ENCODE measurements at regions not wholly inside any gene's neighbourhood (a gene's known extent, or its start where the extent isn't known, plus 50 kb on each side); places are given as distances from the start of the nearest gene placed in this dataset.

GRCh38 chr6:120873125-120873865, 461.0 kb downstream of the TBC1D32 start:
- no peak overlapping the region for H3K9ac ChIP-seq (ENCODE audit: low read depth in 2 of 2, low read length in 2 of 2)
- no peaks in the 10 kb centered on the region for H3K27me3 ChIP-seq
- no peaks in the 10 kb centered on the region for H3K36me3 ChIP-seq
- no peak for DNase-seq
- H3K27ac ChIP-seq, result no peak overlapping the region
- no peaks in the 10 kb centered on the region for H3K4me1 ChIP-seq
- H3K9me3 ChIP-seq, result no peaks in the 10 kb centered on the region
- no peak overlapping the region for H3K4me3 ChIP-seq
- intact Hi-C loops (cut with DNase I), result no loop called here
- TF ChIP-seq CTCF (IDR thresholded peaks at IDR 0.05), result no peak

GRCh38 chr6:120872262-120872578, 462.1 kb downstream of the TBC1D32 start:
- Histone ChIP-seq H3K4me1 (no peaks in the 10 kb centered on the region), H3K27me3 (no peaks in the 10 kb centered on the region), H3K27ac (no peak overlapping the region), H3K9ac (ENCODE audit: low read depth in 2 of 2, low read length in 2 of 2) (no peak overlapping the region), H3K9me3 (no peaks in the 10 kb centered on the region), H3K4me3 (no peak overlapping the region), H3K36me3 (no peaks in the 10 kb centered on the region)
- TF ChIP-seq CTCF (IDR thresholded peaks at IDR 0.05), result no peak
- intact Hi-C loops (cut with DNase I), result no loop called here
- DNase-seq, result no peak

GRCh38 chr6:120871416-120872261, 462.6 kb downstream of the TBC1D32 start:
- H3K27me3 ChIP-seq, result no peaks in the 10 kb centered on the region
- H3K27ac ChIP-seq, result no peak overlapping the region
- H3K36me3 ChIP-seq, result no peaks in the 10 kb centered on the region
- H3K4me3 ChIP-seq, result no peak overlapping the region
- H3K9me3 ChIP-seq, result no peaks in the 10 kb centered on the region
- TF ChIP-seq CTCF (IDR thresholded peaks at IDR 0.05), result no peak
- intact Hi-C loops (cut with DNase I), result no loop called here
- DNase-seq, result no peak
- no peaks in the 10 kb centered on the region for H3K4me1 ChIP-seq
- no peak overlapping the region for H3K9ac ChIP-seq (ENCODE audit: low read depth in 2 of 2, low read length in 2 of 2)

- no peak for DNase-seq
- no peak for TF ChIP-seq CTCF (IDR thresholded peaks at IDR 0.05)
- Histone ChIP-seq H3K36me3 (no peaks in the 10 kb centered on the region), H3K4me1 (no peaks in the 10 kb centered on the region), H3K4me3 (no peak overlapping the region), H3K9ac (ENCODE audit: low read depth in 2 of 2, low read length in 2 of 2) (no peak overlapping the region), H3K9me3 (no peaks in the 10 kb centered on the region), H3K27ac (no peak overlapping the region), H3K27me3 (no peaks in the 10 kb centered on the region)
- intact Hi-C loops (cut with DNase I), result no loop called here
Observed at GRCh38 chr6:120869397-120869796, 464.9 kb downstream of the TBC1D32 start.

GRCh38 chr6:120857422-120857821, 476.9 kb downstream of the TBC1D32 start:
- Histone ChIP-seq H3K27ac (no peak overlapping the region), H3K4me1 (no peaks in the 10 kb centered on the region), H3K4me3 (no peak overlapping the region), H3K36me3 (no peaks in the 10 kb centered on the region), H3K9ac (ENCODE audit: low read depth in 2 of 2, low read length in 2 of 2) (no peak overlapping the region), H3K27me3 (no peaks in the 10 kb centered on the region), H3K9me3 (no peaks in the 10 kb centered on the region)
- intact Hi-C loops (cut with DNase I), result no loop called here
- no peak for TF ChIP-seq CTCF (IDR thresholded peaks at IDR 0.05)
- no peak for DNase-seq

Measured in colonic mucosa (tissue), 4 donors.